ENCODE measurements at regions not wholly inside any gene's neighbourhood (a gene's known extent, or its start where the extent isn't known, plus 50 kb on each side); places are given as distances from the start of the nearest gene placed in this dataset.
"Not testable (repeated sequence)": the region's sequence is repeated elsewhere in the genome, so short reads cannot be mapped to it uniquely, and the experiment has no call there.

- DNase-seq (ENCODE audit: low spot score): no peak
Observed at GRCh38 chr1:58836408-58836807, 52.6 kb upstream of the JUN start.

DNA sequence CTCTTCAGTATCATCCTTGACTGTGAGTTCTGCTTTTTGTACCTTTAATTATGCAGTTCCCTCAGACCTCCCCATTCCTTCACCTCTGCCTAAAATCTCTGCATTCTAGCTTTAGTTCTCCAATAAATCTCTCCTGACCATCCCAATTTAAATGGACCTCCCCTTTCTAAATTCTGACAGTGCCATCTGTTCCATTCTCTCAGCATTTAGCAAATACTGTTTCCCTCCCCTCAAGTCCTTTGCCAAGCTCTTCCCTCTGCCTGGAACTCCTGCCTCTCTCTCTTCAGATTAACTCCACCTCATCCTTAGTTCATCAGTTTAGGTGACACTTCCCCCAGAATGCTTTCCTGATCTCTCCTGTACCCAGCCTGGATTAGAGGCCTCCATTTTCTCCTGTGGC lies 54.0 kb upstream of the JUN start:
- no peak for DNase-seq (ENCODE audit: low spot score)

- DNase-seq (ENCODE audit: low spot score): no peak
Observed at GRCh38 chr1:58839147-58839795, 55.4 kb upstream of the JUN start.

GRCh38 chr1:58839846-58840835 lies 56.3 kb upstream of the JUN start:
- DNase-seq (ENCODE audit: low spot score): no peak

DNA sequence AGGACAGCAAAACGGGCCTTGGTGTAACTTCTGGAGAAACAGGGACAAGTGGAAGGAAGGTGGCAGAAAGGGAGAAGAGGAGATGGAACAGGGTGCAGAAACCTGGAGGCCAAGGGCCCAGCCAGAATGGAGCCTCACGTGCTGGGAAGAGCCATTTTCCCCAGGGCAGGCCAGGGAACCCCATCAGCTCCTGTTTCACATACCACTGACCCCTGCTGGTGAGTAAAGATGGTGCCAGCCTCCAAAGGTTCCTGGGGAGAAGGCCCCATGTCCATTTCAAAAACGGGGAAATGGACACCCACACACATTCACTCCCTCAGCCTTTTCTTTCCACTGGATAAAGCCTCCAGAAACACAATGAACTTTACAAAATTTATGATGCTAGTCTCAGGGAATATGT lies 57.6 kb upstream of the JUN start:
- no peak for DNase-seq (ENCODE audit: low spot score)

DNA sequence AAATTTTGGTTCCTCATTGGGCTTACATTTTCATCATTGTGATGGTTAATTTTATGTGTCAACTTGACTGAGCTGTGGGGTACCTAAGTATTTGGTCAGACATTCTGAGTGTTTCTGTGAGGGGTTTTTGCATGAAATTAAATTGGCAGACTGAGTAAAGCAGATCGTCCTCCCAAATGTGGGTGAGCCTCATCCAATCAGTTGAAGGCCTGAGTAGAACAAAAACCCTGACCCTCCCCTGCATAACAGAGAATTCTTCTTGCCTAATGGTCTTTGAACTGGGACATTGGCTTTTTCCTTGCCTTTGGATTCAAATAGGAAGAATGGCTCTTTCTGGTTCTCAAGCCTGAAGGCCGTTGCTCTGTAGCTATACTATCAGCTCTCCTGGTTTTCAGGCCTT lies 59.1 kb upstream of the JUN start:
- no peak for DNase-seq (ENCODE audit: low spot score)

DNA sequence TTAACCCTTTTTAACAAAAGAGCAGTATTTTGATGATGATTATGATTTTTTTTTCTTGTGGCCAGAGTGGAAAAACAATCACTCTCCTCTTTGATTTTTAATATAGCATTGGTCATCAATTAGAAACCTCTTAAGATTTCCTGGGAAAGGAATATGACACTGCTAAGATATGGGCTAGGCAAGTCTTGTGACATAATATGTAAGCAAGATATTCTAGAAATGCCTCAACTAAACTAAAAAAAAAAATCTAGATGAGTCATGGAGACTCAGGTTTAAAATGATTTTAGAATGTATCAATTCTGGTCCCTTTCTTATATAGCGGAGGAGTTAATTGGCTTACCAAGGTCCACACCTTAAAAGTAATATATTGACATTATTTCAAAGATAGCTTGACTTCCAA lies 60.3 kb upstream of the JUN start:
- no peak for DNase-seq (ENCODE audit: low spot score)

DNA sequence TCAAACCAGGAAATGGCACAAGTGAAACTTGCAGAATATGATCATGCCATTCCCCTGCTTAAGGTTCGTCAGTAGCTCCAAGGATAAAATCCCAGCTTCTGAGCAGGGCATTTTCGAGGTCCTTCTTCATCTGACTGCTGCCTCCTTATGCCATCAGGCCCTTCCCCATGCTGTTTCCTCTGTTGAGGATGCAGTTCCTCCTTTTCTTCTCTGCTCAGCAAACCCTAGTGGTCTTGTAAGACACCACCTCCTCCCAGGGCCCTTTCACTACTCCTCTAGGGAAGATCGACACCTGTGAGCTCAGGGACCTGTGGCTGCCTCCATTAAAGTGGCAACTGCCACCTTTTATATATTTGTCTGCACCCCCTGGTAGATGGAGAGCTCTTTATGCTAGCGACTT lies 62.1 kb upstream of the JUN start:
- no peak for DNase-seq (ENCODE audit: low spot score)

- peak; percentile 53 for DNase-seq (ENCODE audit: low spot score)
Observed at GRCh38 chr1:58848818-58849411, 65.1 kb upstream of the JUN start.

GRCh38 chr1:58849551-58849950 lies 65.7 kb upstream of the JUN start:
- DNase-seq (ENCODE audit: low spot score): no peak

DNA sequence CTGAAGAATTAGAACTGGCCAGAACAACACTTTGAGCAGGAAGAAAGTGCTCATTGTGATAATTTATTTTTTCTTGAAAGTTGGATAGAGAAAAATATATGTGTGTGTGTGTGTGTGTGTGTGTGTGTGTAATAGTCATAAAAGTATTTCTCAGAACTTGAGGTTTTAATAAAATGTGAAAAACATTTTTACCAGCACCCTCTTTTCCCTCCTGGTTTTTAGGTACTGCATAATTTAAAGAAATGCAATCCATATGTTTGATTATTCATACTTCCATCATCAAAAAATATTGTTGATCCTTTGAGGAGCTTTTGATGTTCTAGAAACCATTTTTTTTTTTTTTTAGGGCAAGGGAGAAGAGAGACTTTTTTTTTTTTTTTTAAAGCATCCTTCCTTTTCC lies 66.8 kb upstream of the JUN start:
- no peak for DNase-seq (ENCODE audit: low spot score)

GRCh38 chr1:58852731-58853485 lies 69.1 kb upstream of the JUN start:
- no peak for DNase-seq (ENCODE audit: low spot score)

GRCh38 chr1:58854576-58854975 lies 70.7 kb upstream of the JUN start:
- DNase-seq (ENCODE audit: low spot score): no peak

DNA sequence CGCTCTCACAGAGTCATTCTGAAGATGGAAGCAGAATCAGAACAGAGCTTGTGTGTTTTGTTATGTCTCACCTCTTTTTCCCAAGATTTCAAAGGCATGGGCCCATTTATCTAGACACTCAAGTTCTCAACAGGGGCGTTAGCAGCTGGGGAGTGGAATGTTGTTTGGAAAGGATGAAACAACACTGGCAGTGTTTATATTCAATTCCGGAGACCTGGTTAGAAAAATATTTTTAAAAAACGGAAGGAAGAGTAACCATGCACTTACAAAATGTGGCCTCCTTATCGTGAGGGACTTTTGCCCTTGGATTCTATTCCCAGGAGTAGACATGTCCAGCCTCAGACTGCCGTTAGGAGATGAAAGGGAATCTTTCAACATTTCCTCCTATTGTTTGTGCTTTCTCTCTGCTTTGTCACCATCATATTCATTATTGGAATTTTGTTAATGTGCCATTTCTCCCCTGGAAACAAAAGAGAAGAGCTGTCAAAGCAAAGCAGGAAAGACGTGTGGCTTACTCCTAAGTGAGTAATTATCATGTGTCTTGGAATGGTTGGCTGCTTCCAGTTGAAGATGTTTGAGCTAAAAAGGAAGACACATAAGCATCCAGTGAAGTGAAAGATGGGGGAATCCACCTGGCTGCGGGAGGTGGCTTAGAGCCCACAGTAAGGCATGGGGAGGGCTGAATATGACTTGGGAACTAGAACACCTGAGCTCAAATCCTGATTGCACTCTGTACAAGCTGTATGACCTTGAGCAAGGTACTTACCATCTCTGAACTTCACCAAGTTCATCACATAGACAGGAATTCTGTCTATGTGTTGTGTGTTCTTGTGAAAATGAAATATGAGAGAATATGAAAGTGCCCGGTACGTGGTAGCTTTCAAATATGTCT lies 71.7 kb upstream of the JUN start:
- no peak for DNase-seq (ENCODE audit: low spot score)

- not testable (repeated sequence) for DNase-seq (ENCODE audit: low spot score)
Observed at GRCh38 chr1:58856281-58856680, 72.4 kb upstream of the JUN start.

DNA sequence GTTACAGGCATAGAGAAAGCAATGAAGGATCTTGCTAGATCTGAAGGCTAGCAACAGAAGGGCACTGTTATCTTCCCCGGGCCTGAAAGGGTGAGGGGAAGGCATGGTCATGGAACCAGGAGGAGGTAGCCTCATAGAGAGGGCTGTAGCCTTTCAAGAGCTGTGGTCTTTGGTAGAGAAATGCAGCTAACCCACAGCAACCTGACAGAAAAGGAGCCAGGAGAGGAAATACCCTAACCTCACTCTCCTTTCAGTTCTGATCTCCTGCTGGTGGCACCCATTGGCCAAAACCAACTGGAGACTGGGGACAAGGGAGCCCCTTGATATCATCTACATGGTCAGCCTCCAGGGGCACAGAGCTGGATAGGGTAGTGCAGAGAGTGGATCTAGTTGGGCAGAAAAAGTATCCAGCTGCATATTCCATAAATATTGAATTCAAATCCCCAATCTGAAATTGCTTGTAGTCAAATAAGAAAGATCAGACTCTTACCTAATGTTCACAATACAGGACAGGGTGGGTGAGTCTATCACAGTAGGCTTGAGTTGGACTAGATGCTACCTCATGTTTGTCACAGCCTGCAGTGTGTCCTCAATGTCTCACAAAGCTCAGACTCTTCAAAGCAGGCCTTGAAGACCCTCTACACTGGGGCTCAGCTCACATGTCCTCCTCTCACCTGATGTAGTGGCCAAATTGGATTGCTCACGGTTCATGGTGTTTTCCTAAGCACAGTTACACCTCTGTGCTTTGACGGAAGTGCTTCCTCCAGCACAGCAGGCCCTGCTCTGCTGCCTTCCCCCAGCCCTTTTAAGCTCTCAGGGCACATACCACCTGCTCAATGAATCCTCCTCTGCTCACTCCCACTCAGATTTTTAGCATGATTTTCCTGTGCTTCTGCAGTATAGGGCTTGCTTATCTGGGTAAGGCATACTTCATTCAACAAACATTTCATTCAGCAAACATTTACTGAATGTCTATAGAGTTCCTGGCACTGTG lies 74.1 kb upstream of the JUN start:
- DNase-seq (ENCODE audit: low spot score): no peak

- DNase-seq (ENCODE audit: low spot score): no peak
Observed at GRCh38 chr1:58859769-58860485, 76.1 kb upstream of the JUN start.

DNA sequence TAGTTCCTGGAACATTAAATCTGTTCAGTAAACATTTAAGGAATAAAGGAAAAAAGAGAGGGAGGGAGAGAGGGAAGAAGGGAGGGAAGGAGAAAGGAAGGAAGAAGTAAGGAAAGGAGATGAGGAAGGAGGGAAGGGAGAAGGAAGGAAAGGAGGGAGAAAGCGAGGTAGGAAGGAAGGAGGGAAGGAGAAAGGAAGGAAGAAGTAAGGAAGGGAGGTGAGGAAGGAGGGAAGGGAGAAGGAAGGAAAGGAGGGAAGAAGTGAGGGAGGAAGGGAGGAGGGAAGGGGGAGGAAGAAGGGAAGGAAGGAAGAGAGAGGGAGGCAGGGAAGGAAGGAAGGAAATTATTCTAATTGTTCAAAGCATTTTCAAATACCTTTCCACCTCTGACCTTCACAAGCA lies 77.2 kb upstream of the JUN start:
- DNase-seq (ENCODE audit: low spot score): no peak

GRCh38 chr1:58861506-58861905 lies 77.7 kb upstream of the JUN start:
- no peak for DNase-seq (ENCODE audit: low spot score)

Data from mucosa of gallbladder (tissue), 1 donor.